ENCODE measurements at regions not wholly inside any gene's neighbourhood (a gene's known extent, or its start where the extent isn't known, plus 50 kb on each side); places are given as distances from the start of the nearest gene placed in this dataset.

GRCh38 chr15:38843736-38844590 is 279.3 kb upstream of the RASGRP1 start:
- Histone ChIP-seq H3K4me2 (ENCODE audit: low read length) (no peak overlapping the region), H3K9me2 (ENCODE audit: low read depth, low read length) (no peaks in the 10 kb centered on the region), H3K36me3 (ENCODE audit: insufficient read depth, low read length) (no peaks in the 10 kb centered on the region), H3K4me3 (ENCODE audit: low read depth, low read length, poor library complexity, severe bottlenecking) (no peak overlapping the region), H3K4me1 (ENCODE audit: insufficient read depth, low read length, severe bottlenecking) (no peaks in the 10 kb centered on the region), H3K9ac (ENCODE audit: low read length) (no peak overlapping the region), H2AFZ (ENCODE audit: low read length) (no peak overlapping the region), H3K9me3 (ENCODE audit: low read length) (no peaks in the 10 kb centered on the region), H4K20me1 (ENCODE audit: insufficient read depth, low read length) (no peaks in the 10 kb centered on the region), H3K79me2 (ENCODE audit: insufficient read depth, low read length) (no peaks in the 10 kb centered on the region), H3F3A (ENCODE audit: insufficient read depth, low read length) (no peaks in the 10 kb centered on the region), H3K27ac (ENCODE audit: low read depth, low read length, poor library complexity, severe bottlenecking) (no peak overlapping the region), H3K27me3 (ENCODE audit: insufficient read depth, low read length) (no peaks in the 10 kb centered on the region)
- TF ChIP-seq CTCF (IDR thresholded peaks at IDR 0.05; ENCODE audit: low read length) (no peak), EZH2 (IDR thresholded peaks at IDR 0.05; ENCODE audit: borderline replicate concordance, low read length) (no peak)

GRCh38 chr15:38844736-38845135 is 280.1 kb upstream of the RASGRP1 start:
- Histone ChIP-seq H3K79me2 (ENCODE audit: insufficient read depth, low read length) (no peaks in the 10 kb centered on the region), H3K27me3 (ENCODE audit: insufficient read depth, low read length) (no peaks in the 10 kb centered on the region), H3K4me2 (ENCODE audit: low read length) (no peak overlapping the region), H3K4me1 (ENCODE audit: insufficient read depth, low read length, severe bottlenecking) (no peaks in the 10 kb centered on the region), H3K9me2 (ENCODE audit: low read depth, low read length) (no peaks in the 10 kb centered on the region), H2AFZ (ENCODE audit: low read length) (no peak overlapping the region), H3K27ac (ENCODE audit: low read depth, low read length, poor library complexity, severe bottlenecking) (no peak overlapping the region), H3F3A (ENCODE audit: insufficient read depth, low read length) (no peaks in the 10 kb centered on the region), H4K20me1 (ENCODE audit: insufficient read depth, low read length) (no peaks in the 10 kb centered on the region), H3K9ac (ENCODE audit: low read length) (no peak overlapping the region), H3K36me3 (ENCODE audit: insufficient read depth, low read length) (no peaks in the 10 kb centered on the region), H3K4me3 (ENCODE audit: low read depth, low read length, poor library complexity, severe bottlenecking) (no peak overlapping the region), H3K9me3 (ENCODE audit: low read length) (no peaks in the 10 kb centered on the region)
- TF ChIP-seq EZH2 (IDR thresholded peaks at IDR 0.05; ENCODE audit: borderline replicate concordance, low read length) (no peak), CTCF (IDR thresholded peaks at IDR 0.05; ENCODE audit: low read length) (no peak)

GRCh38 chr15:38846346-38846745 is 281.7 kb upstream of the RASGRP1 start:
- TF ChIP-seq EZH2 (IDR thresholded peaks at IDR 0.05; ENCODE audit: borderline replicate concordance, low read length) (no peak), CTCF (IDR thresholded peaks at IDR 0.05; ENCODE audit: low read length) (no peak)
- H3K9me2 ChIP-seq (ENCODE audit: low read depth, low read length): no peaks in the 10 kb centered on the region
- H3K27ac ChIP-seq (ENCODE audit: low read depth, low read length, poor library complexity, severe bottlenecking): no peak overlapping the region
- H3F3A ChIP-seq (ENCODE audit: insufficient read depth, low read length): no peaks in the 10 kb centered on the region
- no peaks in the 10 kb centered on the region for H3K4me1 ChIP-seq (ENCODE audit: insufficient read depth, low read length, severe bottlenecking)
- H3K4me3 ChIP-seq (ENCODE audit: low read depth, low read length, poor library complexity, severe bottlenecking): no peak overlapping the region
- H3K4me2 ChIP-seq (ENCODE audit: low read length): no peak overlapping the region
- no peaks in the 10 kb centered on the region for H3K9me3 ChIP-seq (ENCODE audit: low read length)
- H3K79me2 ChIP-seq (ENCODE audit: insufficient read depth, low read length): no peaks in the 10 kb centered on the region
- no peaks in the 10 kb centered on the region for H3K36me3 ChIP-seq (ENCODE audit: insufficient read depth, low read length)
- no peaks in the 10 kb centered on the region for H4K20me1 ChIP-seq (ENCODE audit: insufficient read depth, low read length)
- H3K27me3 ChIP-seq (ENCODE audit: insufficient read depth, low read length): no peaks in the 10 kb centered on the region
- no peak overlapping the region for H3K9ac ChIP-seq (ENCODE audit: low read length)
- H2AFZ ChIP-seq (ENCODE audit: low read length): no peak overlapping the region
